GM23248 (cell line): ENCODE measurements at regions not wholly inside any gene's neighbourhood (a gene's known extent, or its start where the extent isn't known, plus 50 kb on each side); places are given as distances from the start of the nearest gene placed in this dataset.

Source experiments
- EZH2 ChIP-seq: fragments of 200-600 bp; sonication (generic); IDR thresholded peaks from 2 replicates; pipeline ENCODE4 v1.6.1; 2018; ENCODE audit warnings: antibody characterized with exemption, mild to moderate bottlenecking; ENCODE audit not compliant: insufficient read depth, poor library complexity, severe bottlenecking
- EZH2phosphoT487 ChIP-seq: fragments of 200-600 bp; sonication (generic); IDR thresholded peaks from 2 replicates; pipeline ENCODE4 v1.6.1; 2018; ENCODE audit warnings: antibody characterized with exemption, moderate library complexity, mild to moderate bottlenecking, low read depth; ENCODE audit not compliant: insufficient read depth

DNA sequence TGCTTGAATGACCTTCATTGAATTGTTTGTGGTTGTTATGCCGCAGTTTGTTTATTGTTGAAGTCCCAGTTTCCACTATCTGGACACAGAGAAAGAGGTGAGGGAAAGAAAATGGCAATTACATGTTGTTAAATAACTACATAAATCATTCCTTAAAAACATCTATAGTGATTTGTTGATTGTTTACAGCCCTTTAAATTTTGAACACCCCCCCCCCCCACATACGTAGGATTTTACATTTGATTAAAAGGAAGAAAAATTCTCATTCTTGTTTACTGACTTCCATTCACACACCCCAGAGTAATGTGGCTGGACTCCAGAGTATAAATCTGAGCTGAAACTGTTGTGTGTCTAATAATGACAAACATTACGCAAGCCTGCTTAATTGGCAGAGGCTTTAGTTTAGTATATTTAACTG is 87.1 kb upstream of the FAM174A start:
- TF ChIP-seq EZH2phosphoT487 (no peak), EZH2 (no peak)
